Ishikawa (cell line): ENCODE measurements at regions not wholly inside any gene's neighbourhood (a gene's known extent, or its start where the extent isn't known, plus 50 kb on each side); places are given as distances from the start of the nearest gene placed in this dataset.

ENCODE experiments used
- CEBPB ChIP-seq: IDR thresholded peaks from 2 replicates; pipeline ENCODE4 v1.6.1; 2012
- CREB1 ChIP-seq: IDR thresholded peaks from 2 replicates; pipeline ENCODE4 v1.6.1; 2012; ENCODE audit warnings: low read depth
- EGR1 ChIP-seq: IDR thresholded peaks from 2 replicates; pipeline ENCODE4 v1.6.1; 2012
- EP300 ChIP-seq: IDR thresholded peaks from 2 replicates; pipeline ENCODE4 v1.6.1; 2012; ENCODE audit warnings: borderline replicate concordance
- FOXM1 ChIP-seq: IDR thresholded peaks from 2 replicates; pipeline ENCODE4 v1.6.1; 2012; ENCODE audit warnings: low read depth, borderline replicate concordance
- NFIC ChIP-seq: IDR thresholded peaks from 2 replicates; pipeline ENCODE4 v1.6.1; 2012
- RAD21 ChIP-seq: IDR thresholded peaks from 2 replicates; pipeline ENCODE4 v1.6.1; 2012; ENCODE audit warnings: low read depth
- REST ChIP-seq: IDR thresholded peaks from 2 replicates; pipeline ENCODE4 v1.6.1; 2012; ENCODE audit warnings: low read depth, mild to moderate bottlenecking
- TAF1 ChIP-seq: IDR thresholded peaks from 2 replicates; pipeline ENCODE4 v1.6.1; 2012; ENCODE audit warnings: low read depth, mild to moderate bottlenecking
- TCF12 ChIP-seq: IDR thresholded peaks from 2 replicates; pipeline ENCODE4 v1.6.1; 2012; ENCODE audit warnings: low read depth
- TEAD4 ChIP-seq: IDR thresholded peaks from 2 replicates; pipeline ENCODE4 v1.6.1; 2012
- YY1 ChIP-seq: IDR thresholded peaks from 2 replicates; pipeline ENCODE4 v1.6.1; 2012; ENCODE audit warnings: low read depth
- ZBTB7A ChIP-seq: IDR thresholded peaks from 2 replicates; pipeline ENCODE4 v1.6.1; 2012; ENCODE audit warnings: low read depth
- TF ChIP-seq, protein P1 (sequence below): IDR thresholded peaks from 2 replicates; pipeline ENCODE4 v1.6.1; 2012
- TF ChIP-seq, protein P2 (sequence below): IDR thresholded peaks from 2 replicates; pipeline ENCODE4 v1.6.1; 2012

- TF ChIP-seq CEBPB, result no peak
- TF ChIP-seq EP300, result no peak
- no peak for TF ChIP-seq EGR1
- TF ChIP-seq FOXM1, result no peak
- TF ChIP-seq TEAD4, result no peak
- TF ChIP-seq ZBTB7A, result no peak
- no peak for TF ChIP-seq NFIC
- TF ChIP-seq RAD21, result no peak
- TF ChIP-seq CREB1, result no peak
These were observed 1905.4 kb downstream of the C4orf33 start for GRCh38 chr4:131001371-131001770.

- TF ChIP-seq, protein P1, sequence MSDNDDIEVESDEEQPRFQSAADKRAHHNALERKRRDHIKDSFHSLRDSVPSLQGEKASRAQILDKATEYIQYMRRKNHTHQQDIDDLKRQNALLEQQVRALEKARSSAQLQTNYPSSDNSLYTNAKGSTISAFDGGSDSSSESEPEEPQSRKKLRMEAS, result no peak
- no peak for TF ChIP-seq EP300
- TF ChIP-seq RAD21, result no peak
- TF ChIP-seq, protein P2, sequence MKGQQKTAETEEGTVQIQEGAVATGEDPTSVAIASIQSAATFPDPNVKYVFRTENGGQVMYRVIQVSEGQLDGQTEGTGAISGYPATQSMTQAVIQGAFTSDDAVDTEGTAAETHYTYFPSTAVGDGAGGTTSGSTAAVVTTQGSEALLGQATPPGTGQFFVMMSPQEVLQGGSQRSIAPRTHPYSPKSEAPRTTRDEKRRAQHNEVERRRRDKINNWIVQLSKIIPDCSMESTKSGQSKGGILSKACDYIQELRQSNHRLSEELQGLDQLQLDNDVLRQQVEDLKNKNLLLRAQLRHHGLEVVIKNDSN, result 0 out of 2 replicates have a peak, but pooled peaks have one; percentile 12
- TF ChIP-seq FOXM1, result no peak
- no peak for TF ChIP-seq TEAD4
These were observed 1906.2 kb downstream of the C4orf33 start for GRCh38 chr4:131002132-131002531.

DNA sequence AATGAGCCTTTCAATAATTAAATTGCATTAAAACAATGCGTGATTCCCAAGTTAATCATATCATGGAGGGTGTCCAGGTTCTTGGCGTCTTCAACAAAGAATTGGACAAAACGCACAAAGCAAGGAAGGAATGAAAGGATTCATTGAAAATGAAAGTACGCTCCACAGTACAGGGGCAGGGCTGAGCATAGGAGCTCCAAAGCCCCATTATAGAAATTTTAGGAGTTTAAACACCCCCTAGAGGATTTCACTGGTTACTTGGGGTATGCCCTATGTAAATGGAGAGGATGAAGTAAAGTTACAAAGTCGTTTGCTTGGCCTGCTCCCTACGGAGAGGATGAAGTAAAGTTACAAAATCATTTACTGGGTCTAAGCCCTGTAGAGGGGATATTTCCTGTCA lies 1910.4 kb downstream of the C4orf33 start:
- TF ChIP-seq TEAD4, result no peak
- TF ChIP-seq RAD21, result no peak
- TF ChIP-seq, protein P1, result no peak
- TF ChIP-seq EP300, result no peak
- no peak for TF ChIP-seq CREB1
- TF ChIP-seq ZBTB7A, result no peak
- no peak for TF ChIP-seq NFIC
- TF ChIP-seq, protein P2, result no peak
- TF ChIP-seq CEBPB, result no peak
- no peak for TF ChIP-seq REST
- no peak for TF ChIP-seq TCF12
- TF ChIP-seq TAF1, result no peak
- no peak for TF ChIP-seq FOXM1
- no peak for TF ChIP-seq EGR1

DNA sequence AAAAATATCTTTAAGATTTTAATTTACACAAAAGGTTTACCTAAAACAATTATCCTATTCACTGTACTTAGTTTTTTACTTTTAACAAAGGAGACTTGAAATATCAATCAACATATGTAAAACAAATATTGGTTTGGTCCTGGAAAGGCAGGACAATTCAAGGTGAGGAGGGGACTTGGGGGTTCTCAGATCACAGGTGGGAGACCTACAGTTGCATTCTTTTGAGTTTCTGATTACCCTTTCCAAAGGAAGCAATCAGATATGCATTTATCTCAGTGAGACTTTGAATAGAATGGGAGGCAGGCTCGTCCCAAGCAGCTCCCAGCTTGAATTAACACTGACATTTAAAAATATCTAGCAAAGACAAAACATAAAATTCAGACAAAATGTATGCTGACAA lies 1917.3 kb downstream of the C4orf33 start:
- TF ChIP-seq EGR1 (no peak), REST (no peak), TAF1 (no peak), TCF12 (no peak), RAD21 (no peak), NFIC (no peak), TEAD4 (no peak), EP300 (no peak), ZBTB7A (no peak)
- TF ChIP-seq, protein P1, result no peak

GRCh38 chr4:131026771-131027170 lies 1930.8 kb downstream of the C4orf33 start:
- TF ChIP-seq EGR1 (no peak), EP300 (no peak), RAD21 (no peak), NFIC (no peak), ZBTB7A (no peak), TAF1 (no peak), REST (no peak), CREB1 (no peak), CEBPB (no peak), YY1 (no peak), TEAD4 (no peak), TCF12 (no peak), FOXM1 (no peak)
- TF ChIP-seq, protein P1, result no peak
- TF ChIP-seq, protein P2, result no peak
